IPS DF 6.9 (cell line): ENCODE measurements at regions not wholly inside any gene's neighbourhood (a gene's known extent, or its start where the extent isn't known, plus 50 kb on each side); places are given as distances from the start of the nearest gene placed in this dataset.
"Not testable (repeated sequence)": the region's sequence is repeated elsewhere in the genome, so short reads cannot be mapped to it uniquely, and the experiment has no call there.

ENCODE experiments used
- DNase-seq: peaks from one replicate; pipeline ENCODE4 v3.0.0-alpha.2; 2013; ENCODE audit warnings: low read depth, low spot score
- H3K27ac ChIP-seq: one replicate; pipeline ENCODE4 v1.5.1; 2013; ENCODE audit warnings: low read length, control low read depth
- H3K27me3 ChIP-seq: 2 replicates; pipeline ENCODE4 v1.6.1; 2013; ENCODE audit warnings: mild to moderate bottlenecking, low read length; ENCODE audit not compliant: control insufficient read depth, insufficient read depth
- H3K36me3 ChIP-seq: 2 replicates; pipeline ENCODE4 v1.6.1; 2013; ENCODE audit warnings: low read length; ENCODE audit not compliant: control insufficient read depth, insufficient read depth
- H3K4me1 ChIP-seq: 2 replicates; pipeline ENCODE4 v1.6.1; 2013; ENCODE audit warnings: low read length; ENCODE audit not compliant: control insufficient read depth, insufficient read depth
- H3K4me3 ChIP-seq: 2 replicates; pipeline ENCODE4 v1.5.1; 2013; ENCODE audit warnings: mild to moderate bottlenecking, low read length
- H3K9me3 ChIP-seq: 2 replicates; pipeline ENCODE4 v1.6.1; 2013; ENCODE audit warnings: low read length, inconsistent platforms; ENCODE audit not compliant: control insufficient read depth, insufficient read depth
- WGBS: extraction: QIAGEN DNeasy Blood & Tissue Kit; methylation state at CpG from one replicate; pipeline ENCODE4 v1.1.7; 2013; ENCODE audit warnings: mixed read lengths, missing lambda C conversion rate; ENCODE audit not compliant: insufficient read length, insufficient coverage; 5-methylcytosine and 5-hydroxymethylcytosine counted together

DNA sequence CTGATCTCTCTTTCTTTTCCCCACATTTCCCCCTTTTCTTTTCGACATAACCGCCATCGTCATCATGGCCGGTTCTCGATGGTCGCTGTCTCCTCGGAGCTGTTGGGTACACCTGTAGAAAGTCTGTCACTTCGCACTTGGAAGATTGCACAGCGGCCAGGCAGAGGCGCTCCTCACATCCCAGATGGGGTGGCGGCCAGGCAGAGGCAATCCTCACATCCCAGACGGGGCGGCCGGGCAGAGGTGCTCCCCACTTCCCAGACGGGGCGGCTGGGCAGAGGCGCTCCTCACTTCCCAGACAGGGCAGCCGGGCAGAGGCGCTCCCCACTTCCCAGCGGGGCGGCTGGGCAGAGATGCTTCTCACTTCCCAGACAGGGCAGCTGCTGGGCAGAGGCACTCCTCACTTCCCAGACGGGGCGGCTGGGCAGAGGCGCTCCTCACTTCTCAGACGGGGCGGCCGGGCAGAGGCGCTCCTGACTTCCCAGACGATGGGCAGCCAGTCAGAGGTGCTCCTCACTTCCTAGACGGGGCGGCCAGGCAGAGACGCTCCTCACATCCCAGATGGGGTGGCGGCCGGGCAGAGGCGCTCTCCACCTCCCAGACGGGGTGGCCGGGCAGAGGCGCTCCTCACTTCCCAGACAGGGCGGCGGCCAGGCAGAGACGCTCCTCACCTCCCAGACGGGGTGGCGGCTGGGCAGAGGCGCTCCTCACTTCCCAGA is 110.7 kb downstream of the C5orf15 start:
- not testable (repeated sequence) for DNase-seq, H3K9me3 ChIP-seq, H3K27me3 ChIP-seq, H3K36me3 ChIP-seq, H3K27ac ChIP-seq, H3K4me3 ChIP-seq, H3K4me1 ChIP-seq
- WGBS: 100% methylated on average over 3 of the region's 44 CpGs

DNA sequence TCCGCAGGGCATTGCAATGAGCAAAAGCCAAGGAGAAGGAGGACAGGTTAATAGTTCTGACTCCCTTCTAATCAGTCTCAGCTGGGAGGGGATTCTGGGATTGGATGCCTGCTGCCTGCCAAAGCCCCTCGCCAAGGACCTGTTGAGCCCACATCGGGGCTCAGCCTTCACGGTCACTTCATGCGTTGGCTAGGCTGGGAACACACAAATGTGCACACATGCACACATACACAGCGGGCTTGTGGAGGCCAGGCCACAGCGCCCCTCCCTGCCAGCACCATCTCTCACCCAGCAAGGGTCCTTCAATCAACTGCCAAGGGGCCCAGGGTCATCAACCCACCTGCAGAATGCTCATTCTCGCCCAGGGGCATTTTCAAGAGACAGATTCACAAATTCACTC is 113.9 kb downstream of the C5orf15 start:
- Histone ChIP-seq H3K36me3 (no peaks in the 10 kb centered on the region), H3K9me3 (peaks cover 1% of the 10 kb centered on the region; the same call in 1 of the 2 replicates), H3K27me3 (no peaks in the 10 kb centered on the region), H3K27ac (no peak overlapping the region), H3K4me1 (no peaks in the 10 kb centered on the region), H3K4me3 (no peak overlapping the region)
- no peak for DNase-seq
- no CpG with 5 or more reads among the region's 8 CpGs for WGBS

DNA sequence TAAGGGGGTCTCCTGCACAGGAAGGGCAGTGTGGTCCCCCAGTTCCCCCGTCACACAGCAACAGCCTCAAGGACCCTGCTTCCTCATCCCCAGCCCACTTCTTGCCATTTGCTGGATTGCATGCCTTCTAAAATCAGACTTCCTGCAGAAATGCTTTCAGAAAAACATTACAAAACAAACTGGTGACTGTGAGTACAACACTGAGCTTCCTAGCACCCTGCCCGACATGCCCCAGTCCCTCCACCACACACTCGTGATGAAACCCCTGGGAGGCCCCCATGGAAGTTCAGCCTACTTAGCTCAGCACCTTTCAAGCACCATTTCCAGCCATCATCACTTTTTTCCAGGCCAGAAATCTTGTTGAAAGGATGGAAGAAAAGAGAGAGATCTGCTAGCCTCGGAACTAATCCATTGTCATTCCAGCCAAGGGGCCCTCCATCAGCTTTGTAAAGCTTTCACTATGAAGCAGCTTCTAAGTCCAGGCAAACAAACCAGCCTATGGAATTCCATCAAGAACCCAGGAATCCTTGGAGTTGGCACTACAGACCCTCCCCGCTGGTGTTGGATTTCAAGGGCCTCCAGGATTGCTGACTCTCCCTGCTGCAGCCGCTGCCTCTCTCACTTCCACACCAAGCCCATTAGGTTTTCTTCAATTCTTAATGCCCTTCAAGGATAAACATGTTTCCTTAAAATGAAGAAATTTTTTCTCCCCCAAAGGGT is 114.6 kb downstream of the C5orf15 start:
- H3K4me3 ChIP-seq: no peak overlapping the region
- no peak for DNase-seq
- peaks cover 1% of the 10 kb centered on the region; the same call in 1 of the 2 replicates for H3K9me3 ChIP-seq
- H3K27ac ChIP-seq: no peak overlapping the region
- no peaks in the 10 kb centered on the region for H3K36me3 ChIP-seq
- no peaks in the 10 kb centered on the region for H3K4me1 ChIP-seq
- H3K27me3 ChIP-seq: no peaks in the 10 kb centered on the region
- WGBS: no CpG with 5 or more reads among the region's 6 CpGs

DNA sequence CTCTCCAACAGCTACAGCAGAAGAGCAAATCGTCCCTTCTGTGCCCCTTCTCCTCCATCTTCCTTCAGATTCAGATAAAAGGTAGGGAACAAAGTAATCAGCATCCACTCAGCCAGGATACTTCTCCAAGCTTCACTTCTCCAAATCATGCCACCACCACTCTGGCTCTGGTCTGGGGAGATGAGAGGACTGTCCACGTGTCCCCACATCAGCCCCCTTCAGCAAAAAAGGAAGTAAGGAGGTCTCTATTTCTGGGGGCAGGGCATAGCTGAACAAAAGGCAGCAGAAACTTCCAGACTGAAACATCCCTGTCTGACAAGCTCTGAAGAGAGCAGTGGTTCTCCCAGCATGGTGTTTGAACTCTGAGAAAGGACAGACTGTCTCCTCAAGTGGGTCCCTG is 116.9 kb downstream of the C5orf15 start:
- Histone ChIP-seq H3K27ac (no peak overlapping the region), H3K27me3 (no peaks in the 10 kb centered on the region), H3K36me3 (no peaks in the 10 kb centered on the region), H3K4me3 (no peak overlapping the region), H3K4me1 (no peaks in the 10 kb centered on the region), H3K9me3 (peaks cover 1% of the 10 kb centered on the region; the same call in 1 of the 2 replicates)
- no peak for DNase-seq
- WGBS: no CpG with 5 or more reads among the region's 2 CpGs

DNA sequence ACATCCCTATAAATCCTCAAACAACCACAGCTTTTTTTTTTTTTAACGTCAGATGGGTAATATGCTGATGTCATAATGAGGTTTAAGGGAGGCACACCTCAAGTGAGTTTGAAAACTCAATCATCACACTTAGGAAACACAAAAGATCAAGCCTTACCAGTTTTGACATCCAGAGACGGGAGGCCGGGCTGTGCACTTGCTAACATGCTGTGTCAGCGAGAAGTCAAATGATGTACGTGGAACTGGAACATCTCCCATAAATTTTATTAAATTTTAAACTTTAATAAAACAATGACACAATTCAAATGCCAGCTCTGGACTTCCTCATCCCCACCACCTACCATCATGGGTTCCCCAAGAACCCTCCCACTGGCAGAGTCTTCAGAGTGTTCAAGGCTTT is 117.6 kb downstream of the C5orf15 start:
- DNase-seq: no peak
- H3K27ac ChIP-seq: no peak overlapping the region
- no peaks in the 10 kb centered on the region for H3K27me3 ChIP-seq
- H3K4me1 ChIP-seq: no peaks in the 10 kb centered on the region
- no peak overlapping the region for H3K4me3 ChIP-seq
- no peaks in the 10 kb centered on the region for H3K36me3 ChIP-seq
- peaks cover 1% of the 10 kb centered on the region; the same call in 1 of the 2 replicates for H3K9me3 ChIP-seq
- WGBS: no CpG with 5 or more reads among the region's 5 CpGs

DNA sequence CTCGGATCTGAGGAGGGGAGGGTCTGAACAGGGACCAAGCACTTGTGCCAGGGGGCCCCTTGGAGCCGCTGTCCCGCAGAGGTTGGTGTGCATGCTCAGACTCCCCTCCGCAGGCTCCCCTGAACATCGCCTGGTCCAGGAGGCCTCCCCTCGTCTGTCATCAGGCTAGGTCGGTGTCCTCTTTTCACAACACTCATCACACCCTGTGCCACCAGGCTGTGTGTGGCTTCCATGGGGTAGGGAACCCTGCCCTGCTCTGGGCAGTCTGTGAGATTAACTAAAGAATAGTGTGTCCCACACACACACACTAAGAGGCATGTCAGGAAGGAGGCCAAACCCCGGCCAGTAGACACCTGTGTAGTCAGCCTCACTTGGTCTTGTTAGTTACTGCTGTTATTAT is 119.3 kb downstream of the C5orf15 start:
- DNase-seq: no peak
- H3K27me3 ChIP-seq: no peaks in the 10 kb centered on the region
- WGBS: no CpG with 5 or more reads among the region's 8 CpGs
- no peaks in the 10 kb centered on the region for H3K4me1 ChIP-seq
- no peak overlapping the region for H3K4me3 ChIP-seq
- H3K9me3 ChIP-seq: no peaks in the 10 kb centered on the region
- no peaks in the 10 kb centered on the region for H3K36me3 ChIP-seq
- no peak overlapping the region for H3K27ac ChIP-seq

DNA sequence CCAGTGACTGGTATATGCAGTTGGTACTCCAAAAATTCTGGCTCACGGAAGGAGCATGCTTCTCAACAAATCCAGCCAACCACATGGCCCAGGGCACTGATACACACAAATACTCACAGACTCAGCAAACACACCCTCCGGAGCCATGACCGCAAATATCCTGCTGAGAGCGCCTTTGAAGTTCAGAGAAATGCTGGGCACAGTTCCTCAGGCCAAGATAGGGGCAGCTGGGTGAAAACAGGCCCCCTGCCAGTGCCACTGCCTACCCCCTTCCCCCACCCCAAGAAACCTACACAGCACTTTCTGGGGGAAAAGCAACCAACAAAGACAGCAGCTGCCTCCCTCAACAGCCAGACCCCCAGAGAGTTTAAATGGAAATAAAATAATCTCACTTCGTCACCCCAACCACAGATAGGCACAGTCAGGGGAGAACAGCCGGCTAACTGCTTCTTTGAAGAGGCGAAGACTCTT is 120.0 kb downstream of the C5orf15 start:
- WGBS: no CpG with 5 or more reads among the region's 7 CpGs
- no peak for DNase-seq

DNA sequence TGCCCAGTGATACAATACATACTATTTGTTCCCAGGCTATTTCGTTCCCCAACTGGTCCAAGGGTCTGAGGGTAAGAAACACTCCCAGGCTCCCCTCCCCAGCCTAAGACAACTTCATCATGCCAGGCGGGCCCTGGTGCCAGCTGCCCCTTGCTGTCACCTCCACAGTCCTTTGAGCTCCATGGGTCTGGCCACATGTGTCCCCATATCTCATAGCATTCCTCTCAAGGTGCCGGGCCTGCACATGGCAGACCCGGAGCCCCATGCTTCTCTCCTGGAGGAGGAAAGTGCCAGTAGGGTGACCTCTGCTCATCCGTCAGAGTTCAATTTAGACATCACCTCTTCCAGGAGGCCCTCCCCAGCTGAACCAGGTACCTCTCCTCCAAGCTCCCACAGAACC is 120.5 kb downstream of the C5orf15 start:
- no peak overlapping the region for H3K4me3 ChIP-seq
- no peak overlapping the region for H3K27ac ChIP-seq
- no peaks in the 10 kb centered on the region for H3K4me1 ChIP-seq
- no peaks in the 10 kb centered on the region for H3K9me3 ChIP-seq
- H3K27me3 ChIP-seq: no peaks in the 10 kb centered on the region
- no peaks in the 10 kb centered on the region for H3K36me3 ChIP-seq
- no CpG with 5 or more reads among the region's 5 CpGs for WGBS
- DNase-seq: no peak

More for the DNA sequence above, 120.0 kb downstream of the C5orf15 start:
- Histone ChIP-seq H3K4me1 (no peaks in the 10 kb centered on the region), H3K36me3 (no peaks in the 10 kb centered on the region), H3K4me3 (no peak overlapping the region), H3K9me3 (no peaks in the 10 kb centered on the region), H3K27me3 (no peaks in the 10 kb centered on the region), H3K27ac (no peak overlapping the region)

DNA sequence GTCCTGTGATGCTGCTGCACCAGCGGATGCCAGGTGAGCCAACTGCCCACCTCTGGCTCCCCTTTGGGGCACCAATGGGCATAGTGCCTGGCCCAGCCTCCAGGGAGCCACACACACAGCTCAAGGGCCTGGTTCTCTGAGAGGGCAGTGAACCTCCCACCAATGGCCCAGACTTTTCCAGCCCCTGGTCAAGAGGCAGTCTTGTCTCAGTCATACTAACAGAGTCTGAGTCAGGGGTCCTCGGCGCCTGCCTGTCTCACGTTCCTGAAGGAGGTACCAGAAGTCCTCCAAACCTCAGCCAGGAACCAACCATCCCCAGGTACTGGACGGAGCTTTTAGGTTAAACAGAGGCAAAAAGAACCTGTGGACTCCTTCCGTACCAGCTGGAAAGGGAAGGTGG is 121.1 kb downstream of the C5orf15 start:
- WGBS: no CpG with 5 or more reads among the region's 6 CpGs
- no peak overlapping the region for H3K27ac ChIP-seq

DNA sequence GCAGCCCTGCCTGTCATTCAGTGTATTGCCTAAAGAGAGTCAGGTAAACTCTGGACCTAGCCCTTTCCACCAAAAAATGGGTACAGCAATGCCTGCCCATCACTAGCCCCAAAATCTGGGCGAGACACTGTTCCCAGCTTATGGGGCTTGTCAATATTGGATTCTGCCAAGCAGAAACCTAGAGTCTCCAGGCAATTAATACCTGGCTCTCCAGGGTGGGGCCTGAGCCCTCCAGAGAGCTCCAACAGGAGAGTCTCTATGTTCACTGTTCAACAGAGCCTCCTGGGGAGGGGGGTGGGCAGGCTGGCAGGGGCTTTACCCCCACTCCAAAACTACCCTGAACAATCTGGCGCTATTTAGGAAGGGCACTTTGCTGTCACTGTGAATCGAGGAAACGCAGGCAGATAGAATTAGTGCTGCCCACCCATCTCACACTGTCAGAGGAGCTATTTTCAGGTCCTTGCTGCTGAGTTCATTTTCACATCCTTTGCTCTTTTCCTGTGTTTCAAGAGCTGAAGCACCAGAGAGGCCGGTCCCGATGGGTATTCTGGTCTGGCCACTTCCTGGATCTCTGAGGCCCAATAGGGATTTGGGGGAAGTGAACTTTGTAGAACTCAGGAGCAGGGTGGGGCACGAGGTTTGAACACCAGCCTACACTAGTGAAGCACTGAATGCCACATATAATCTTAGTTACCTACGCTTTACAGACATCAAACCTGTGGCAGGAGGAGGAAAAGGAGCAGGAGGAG is 121.8 kb downstream of the C5orf15 start:
- Histone ChIP-seq H3K9me3 (no peaks in the 10 kb centered on the region), H3K36me3 (no peaks in the 10 kb centered on the region), H3K27me3 (no peaks in the 10 kb centered on the region), H3K4me1 (no peaks in the 10 kb centered on the region), H3K27ac (no peak overlapping the region), H3K4me3 (no peak overlapping the region)
- no CpG with 5 or more reads among the region's 8 CpGs for WGBS
- DNase-seq: no peak

More for the DNA sequence above, 121.1 kb downstream of the C5orf15 start:
- Histone ChIP-seq H3K4me1 (no peaks in the 10 kb centered on the region), H3K9me3 (no peaks in the 10 kb centered on the region), H3K36me3 (no peaks in the 10 kb centered on the region), H3K4me3 (no peak overlapping the region), H3K27me3 (no peaks in the 10 kb centered on the region)
- no peak for DNase-seq
